GM12874 (cell line): ENCODE measurements at regions not wholly inside any gene's neighbourhood (a gene's known extent, or its start where the extent isn't known, plus 50 kb on each side); places are given as distances from the start of the nearest gene placed in this dataset.

Experiments
- CTCF ChIP-seq: IDR thresholded peaks from 2 replicates; pipeline ENCODE4 v1.5.1; 2011; ENCODE audit warnings: low read depth, mild to moderate bottlenecking, control low read depth, low read length, moderate library complexity; ENCODE audit not compliant: insufficient read depth

GRCh38 chr15:47997195-47998080, 123.4 kb upstream of the SLC24A5 start:
- TF ChIP-seq CTCF, result no peak

DNA sequence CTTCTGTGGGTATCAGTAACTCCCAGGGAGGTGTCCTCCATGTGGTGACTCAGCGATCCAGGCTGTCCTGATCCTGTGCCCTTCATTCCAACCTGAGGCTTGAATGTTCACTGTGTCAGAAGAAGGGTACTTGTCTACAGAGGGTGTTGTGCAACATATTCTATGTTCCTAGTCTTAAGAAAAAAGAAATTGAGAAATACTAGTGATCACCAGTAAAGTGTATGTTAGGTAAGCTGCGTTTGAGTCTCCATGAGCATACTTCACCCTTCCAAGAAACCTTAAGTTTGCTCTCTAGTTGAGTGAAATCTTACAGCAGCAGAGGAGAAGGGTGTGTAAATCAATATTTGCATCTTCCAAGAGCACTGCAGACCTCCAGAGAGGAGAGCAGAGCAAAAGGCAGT, 122.2 kb upstream of the SLC24A5 start:
- TF ChIP-seq CTCF, result no peak

DNA sequence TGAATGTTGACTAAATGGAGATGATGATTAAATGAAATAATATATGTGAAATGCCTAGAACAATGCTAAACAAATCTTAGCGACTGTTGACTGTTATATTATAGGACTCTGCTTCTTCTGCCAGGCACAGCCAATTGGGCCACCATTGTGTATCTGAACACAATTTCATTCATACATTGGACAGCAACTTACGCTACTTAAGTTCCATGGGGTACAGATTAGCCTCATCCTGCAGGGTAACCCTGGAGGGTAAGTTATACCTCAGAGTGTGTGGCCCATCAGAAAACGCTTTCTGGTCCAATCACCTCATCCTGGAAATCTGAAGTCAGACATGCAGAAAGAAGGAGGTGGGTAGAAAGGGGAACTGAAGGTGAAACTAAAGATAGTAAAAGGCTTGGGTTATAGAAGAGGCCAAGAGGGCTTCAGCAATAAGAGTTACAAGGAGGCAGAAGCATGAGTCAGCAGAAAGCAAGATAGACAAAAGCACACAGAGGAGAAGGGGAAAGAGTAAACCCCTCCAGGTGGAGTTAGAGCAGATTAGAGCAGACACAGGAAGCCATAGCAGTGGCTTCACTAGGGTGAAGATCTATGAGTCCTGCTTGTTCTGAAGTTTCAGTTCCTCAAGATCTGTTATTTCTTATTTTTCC, 119.3 kb upstream of the SLC24A5 start:
- TF ChIP-seq CTCF, result no peak

GRCh38 chr15:48002767-48003166, 118.0 kb upstream of the SLC24A5 start:
- TF ChIP-seq CTCF, result no peak

DNA sequence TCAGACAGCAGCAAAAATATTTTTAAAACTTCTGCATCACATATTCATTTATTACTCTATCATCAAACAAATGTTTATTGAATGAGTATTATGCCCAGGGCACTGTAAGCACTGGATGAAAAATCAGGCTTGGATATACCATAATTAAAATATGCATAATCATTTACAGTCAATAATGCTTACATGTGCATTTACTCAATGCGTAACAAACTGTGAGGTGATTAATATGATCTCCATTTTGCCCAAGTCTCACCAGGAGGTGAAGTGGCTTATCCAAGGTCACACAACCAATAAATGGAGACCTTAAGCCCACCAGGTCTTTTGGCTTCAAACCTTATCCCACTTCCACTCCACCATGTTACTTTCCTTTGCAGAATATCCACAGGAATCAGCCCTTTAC, 117.3 kb upstream of the SLC24A5 start:
- TF ChIP-seq CTCF, result no peak

DNA sequence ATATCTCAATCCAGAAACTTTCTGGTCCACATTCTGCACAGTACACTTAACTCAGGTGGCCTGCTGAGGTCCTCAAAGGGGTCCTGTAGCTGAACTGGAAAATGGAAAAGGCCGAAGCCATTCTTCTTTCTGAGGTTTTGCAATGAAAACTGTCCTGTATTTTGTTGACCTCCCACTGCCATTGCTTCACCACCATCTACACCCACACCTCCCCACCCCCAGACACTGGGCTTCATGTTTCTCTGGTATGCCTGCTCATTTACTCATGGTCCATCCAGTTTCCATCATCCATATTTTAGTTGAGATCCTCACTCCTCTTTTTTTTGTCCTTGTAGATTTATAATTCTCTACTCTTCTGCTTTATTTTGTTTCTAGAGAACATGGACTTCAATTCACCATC, 115.7 kb upstream of the SLC24A5 start:
- TF ChIP-seq CTCF, result no peak

GRCh38 chr15:48006031-48006511, 114.7 kb upstream of the SLC24A5 start:
- no peak for TF ChIP-seq CTCF
